ENCODE measurements at regions not wholly inside any gene's neighbourhood (a gene's known extent, or its start where the extent isn't known, plus 50 kb on each side); places are given as distances from the start of the nearest gene placed in this dataset.
A peak's percentile ranks its signal among the peaks of the same experiment; 100 is the strongest.

GRCh38 chr6:40958738-40959137 lies 80.3 kb downstream of the UNC5CL start:
- Histone ChIP-seq H3K4me3 (ENCODE audit: low read length) (no peak overlapping the region), H3K27me3 (ENCODE audit: insufficient read depth, low read length) (no peaks in the 10 kb centered on the region), H3K27ac (ENCODE audit: low read depth, low read length) (no peak overlapping the region), H3K9me3 (ENCODE audit: insufficient read depth, low read depth, low read length) (no peaks in the 10 kb centered on the region), H3K4me1 (ENCODE audit: insufficient read depth, low read length) (peaks cover 14% of the 10 kb centered on the region; the same call in 1 of the 2 replicates), H3K9ac (ENCODE audit: low read depth, low read length) (no peak overlapping the region), H3K36me3 (ENCODE audit: insufficient read depth, low read length) (no peaks in the 10 kb centered on the region)
- WGBS, result 77% methylated on average over 1 of the region's 1 CpG

- H3K9ac ChIP-seq (ENCODE audit: low read depth, low read length), result no peak overlapping the region
- no peaks in the 10 kb centered on the region for H3K36me3 ChIP-seq (ENCODE audit: insufficient read depth, low read length)
- no peaks in the 10 kb centered on the region for H3K9me3 ChIP-seq (ENCODE audit: insufficient read depth, low read depth, low read length)
- H3K27me3 ChIP-seq (ENCODE audit: insufficient read depth, low read length), result no peaks in the 10 kb centered on the region
- 95% methylated on average over 4 of the region's 4 CpGs for WGBS
- H3K27ac ChIP-seq (ENCODE audit: low read depth, low read length), result no peak overlapping the region
- H3K4me3 ChIP-seq (ENCODE audit: low read length), result no peak overlapping the region
- H3K4me1 ChIP-seq (ENCODE audit: insufficient read depth, low read length), result peaks cover 14% of the 10 kb centered on the region; the same call in 1 of the 2 replicates
Observed at GRCh38 chr6:40957616-40958492, 81.2 kb downstream of the UNC5CL start.

GRCh38 chr6:40956936-40957335 lies 82.1 kb downstream of the UNC5CL start:
- H3K27me3 ChIP-seq (ENCODE audit: insufficient read depth, low read length), result no peaks in the 10 kb centered on the region
- H3K9ac ChIP-seq (ENCODE audit: low read depth, low read length), result no peak overlapping the region
- H3K36me3 ChIP-seq (ENCODE audit: insufficient read depth, low read length), result no peaks in the 10 kb centered on the region
- H3K4me3 ChIP-seq (ENCODE audit: low read length), result no peak overlapping the region
- H3K4me1 ChIP-seq (ENCODE audit: insufficient read depth, low read length), result peaks cover 9% of the 10 kb centered on the region; the same call in 1 of the 2 replicates
- WGBS, result 91% methylated on average over 2 of the region's 2 CpGs
- no peaks in the 10 kb centered on the region for H3K9me3 ChIP-seq (ENCODE audit: insufficient read depth, low read depth, low read length)
- no peak overlapping the region for H3K27ac ChIP-seq (ENCODE audit: low read depth, low read length)

GRCh38 chr6:40955178-40955545 lies 83.9 kb downstream of the UNC5CL start:
- Histone ChIP-seq H3K9me3 (ENCODE audit: insufficient read depth, low read depth, low read length) (no peaks in the 10 kb centered on the region), H3K27ac (ENCODE audit: low read depth, low read length) (no peak overlapping the region), H3K4me3 (ENCODE audit: low read length) (no peak overlapping the region), H3K36me3 (ENCODE audit: insufficient read depth, low read length) (no peaks in the 10 kb centered on the region), H3K4me1 (ENCODE audit: insufficient read depth, low read length) (peaks cover 22% of the 10 kb centered on the region), H3K27me3 (ENCODE audit: insufficient read depth, low read length) (no peaks in the 10 kb centered on the region), H3K9ac (ENCODE audit: low read depth, low read length) (no peak overlapping the region)
- 93% methylated on average over 6 of the region's 6 CpGs for WGBS

GRCh38 chr6:40954446-40955177 lies 84.4 kb downstream of the UNC5CL start:
- Histone ChIP-seq H3K9me3 (ENCODE audit: insufficient read depth, low read depth, low read length) (no peaks in the 10 kb centered on the region), H3K9ac (ENCODE audit: low read depth, low read length) (no peak overlapping the region), H3K27ac (ENCODE audit: low read depth, low read length) (no peak overlapping the region), H3K27me3 (ENCODE audit: insufficient read depth, low read length) (no peaks in the 10 kb centered on the region), H3K36me3 (ENCODE audit: insufficient read depth, low read length) (no peaks in the 10 kb centered on the region), H3K4me1 (ENCODE audit: insufficient read depth, low read length) (peaks cover 28% of the 10 kb centered on the region), H3K4me3 (ENCODE audit: low read length) (no peak overlapping the region)
- 92% methylated on average over 6 of the region's 6 CpGs for WGBS

GRCh38 chr6:40953486-40953885 lies 85.5 kb downstream of the UNC5CL start:
- Histone ChIP-seq H3K27ac (ENCODE audit: low read depth, low read length) (no peak overlapping the region), H3K36me3 (ENCODE audit: insufficient read depth, low read length) (no peaks in the 10 kb centered on the region), H3K9me3 (ENCODE audit: insufficient read depth, low read depth, low read length) (no peaks in the 10 kb centered on the region), H3K9ac (ENCODE audit: low read depth, low read length) (no peak overlapping the region), H3K27me3 (ENCODE audit: insufficient read depth, low read length) (no peaks in the 10 kb centered on the region), H3K4me1 (ENCODE audit: insufficient read depth, low read length) (peaks cover 39% of the 10 kb centered on the region), H3K4me3 (ENCODE audit: low read length) (no peak overlapping the region)
- 78% methylated on average over 4 of the region's 4 CpGs for WGBS

GRCh38 chr6:40950986-40951698 lies 87.9 kb downstream of the UNC5CL start:
- Histone ChIP-seq H3K9ac (ENCODE audit: low read depth, low read length) (no peak overlapping the region), H3K4me3 (ENCODE audit: low read length) (no peak overlapping the region)

GRCh38 chr6:40948570-40948969 lies 90.5 kb downstream of the UNC5CL start:
- H3K27ac ChIP-seq (ENCODE audit: low read depth, low read length), result peak overlapping the region; percentile 82
- WGBS, result 66% methylated on average over 3 of the region's 3 CpGs
- no peaks in the 10 kb centered on the region for H3K9me3 ChIP-seq (ENCODE audit: insufficient read depth, low read depth, low read length)
- no peaks in the 10 kb centered on the region for H3K36me3 ChIP-seq (ENCODE audit: insufficient read depth, low read length)
- no peak overlapping the region for H3K4me3 ChIP-seq (ENCODE audit: low read length)
- H3K4me1 ChIP-seq (ENCODE audit: insufficient read depth, low read length), result peaks cover 41% of the 10 kb centered on the region
- H3K9ac ChIP-seq (ENCODE audit: low read depth, low read length), result no peak overlapping the region
- H3K27me3 ChIP-seq (ENCODE audit: insufficient read depth, low read length), result no peaks in the 10 kb centered on the region

More at GRCh38 chr6:40950986-40951698, 87.9 kb downstream of the UNC5CL start:
- Histone ChIP-seq H3K27ac (ENCODE audit: low read depth, low read length) (no peak overlapping the region), H3K4me1 (ENCODE audit: insufficient read depth, low read length) (peaks cover 41% of the 10 kb centered on the region), H3K9me3 (ENCODE audit: insufficient read depth, low read depth, low read length) (no peaks in the 10 kb centered on the region), H3K36me3 (ENCODE audit: insufficient read depth, low read length) (no peaks in the 10 kb centered on the region), H3K27me3 (ENCODE audit: insufficient read depth, low read length) (no peaks in the 10 kb centered on the region)
- 59% methylated on average over 7 of the region's 7 CpGs for WGBS

- Histone ChIP-seq H3K36me3 (ENCODE audit: insufficient read depth, low read length) (no peaks in the 10 kb centered on the region), H3K4me3 (ENCODE audit: low read length) (no peak overlapping the region), H3K9ac (ENCODE audit: low read depth, low read length) (no peak overlapping the region), H3K9me3 (ENCODE audit: insufficient read depth, low read depth, low read length) (no peaks in the 10 kb centered on the region), H3K27ac (ENCODE audit: low read depth, low read length) (peak overlapping the region; percentile 82), H3K27me3 (ENCODE audit: insufficient read depth, low read length) (no peaks in the 10 kb centered on the region), H3K4me1 (ENCODE audit: insufficient read depth, low read length) (peaks cover 41% of the 10 kb centered on the region)
- 67% methylated on average over 2 of the region's 2 CpGs for WGBS
Observed at GRCh38 chr6:40947876-40948526, 91.0 kb downstream of the UNC5CL start.

- Histone ChIP-seq H3K9ac (ENCODE audit: low read depth, low read length) (no peak overlapping the region), H3K4me3 (ENCODE audit: low read length) (no peak overlapping the region), H3K36me3 (ENCODE audit: insufficient read depth, low read length) (no peaks in the 10 kb centered on the region), H3K27ac (ENCODE audit: low read depth, low read length) (no peak overlapping the region), H3K9me3 (ENCODE audit: insufficient read depth, low read depth, low read length) (no peaks in the 10 kb centered on the region), H3K27me3 (ENCODE audit: insufficient read depth, low read length) (no peaks in the 10 kb centered on the region), H3K4me1 (ENCODE audit: insufficient read depth, low read length) (peaks cover 41% of the 10 kb centered on the region)
- WGBS, result 86% methylated on average over 1 of the region's 1 CpG
Observed at GRCh38 chr6:40946738-40947301, 92.2 kb downstream of the UNC5CL start.
